Pulmonary artery endothelial cell (primary cell): ENCODE measurements at regions not wholly inside any gene's neighbourhood (a gene's known extent, or its start where the extent isn't known, plus 50 kb on each side); places are given as distances from the start of the nearest gene placed in this dataset.
"Not testable (repeated sequence)": the region's sequence is repeated elsewhere in the genome, so short reads cannot be mapped to it uniquely, and the experiment has no call there.

ENCODE experiments used
- DNase-seq: peaks from one replicate; pipeline ENCODE4 v3.0.0-alpha.2; 2011; ENCODE audit warnings: low read depth, low spot score

DNA sequence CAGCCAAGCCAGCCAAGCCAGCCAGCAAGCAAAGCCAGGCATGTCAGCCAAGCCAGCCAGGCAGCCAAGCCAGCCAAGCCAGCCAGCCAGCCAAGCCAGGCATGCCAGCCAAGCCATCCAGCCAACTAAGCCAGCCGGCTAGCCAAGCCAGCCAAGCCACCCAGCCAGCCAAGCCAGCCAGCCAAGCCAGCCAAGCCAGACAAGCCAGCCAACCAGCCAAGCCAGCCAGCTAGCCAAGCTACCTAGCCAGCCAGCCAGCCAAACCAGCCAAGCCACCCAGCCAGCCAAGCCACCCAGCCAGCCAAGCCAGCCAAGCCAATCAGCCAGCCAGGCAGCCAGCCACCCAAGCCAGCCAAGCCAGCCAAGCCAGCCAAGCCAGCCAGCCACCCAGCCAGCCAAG lies 1600.5 kb downstream of the RPIA start:
- not testable (repeated sequence) for DNase-seq

DNA sequence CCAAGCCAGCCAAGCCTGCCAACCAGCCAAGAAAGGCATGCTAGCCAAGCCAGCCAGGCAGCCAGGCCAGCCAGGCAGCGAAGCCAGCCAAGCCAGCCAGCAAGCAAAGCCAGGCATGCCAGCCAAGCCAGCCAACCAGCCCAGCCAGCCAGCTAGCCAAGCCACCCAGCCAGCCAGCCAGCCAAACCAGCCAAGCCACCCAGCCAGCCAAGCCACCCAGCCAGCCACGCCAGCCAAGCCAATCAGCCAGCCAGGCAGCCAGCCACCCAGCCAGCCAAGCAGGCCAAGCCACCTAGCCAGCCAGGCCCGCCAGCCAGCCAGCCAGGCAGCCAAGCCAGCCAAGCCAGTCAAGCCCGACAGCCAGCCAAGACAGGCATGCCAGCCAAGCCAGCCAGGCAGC lies 1601.0 kb downstream of the RPIA start:
- not testable (repeated sequence) for DNase-seq

DNA sequence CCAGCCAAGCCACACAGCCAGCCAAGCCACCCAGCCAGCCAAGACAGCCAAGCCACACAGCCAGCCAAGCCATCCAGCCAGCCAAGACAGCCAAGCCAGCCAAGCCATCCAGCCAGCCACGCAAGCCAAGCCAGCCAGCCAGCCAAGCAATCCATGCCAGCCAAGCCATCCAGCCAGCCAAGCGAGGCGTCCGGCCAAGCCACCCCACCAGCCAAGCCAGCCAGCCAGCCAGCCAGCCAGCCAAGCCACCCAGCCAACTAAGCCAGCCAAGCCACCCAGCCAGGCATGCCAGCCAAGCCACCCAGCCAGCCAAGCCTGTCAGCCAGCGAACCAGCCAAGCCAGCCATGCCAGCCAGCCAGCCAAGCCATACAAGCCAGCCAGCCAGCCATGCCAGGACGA lies 1601.8 kb downstream of the RPIA start:
- DNase-seq, result not testable (repeated sequence)

DNA sequence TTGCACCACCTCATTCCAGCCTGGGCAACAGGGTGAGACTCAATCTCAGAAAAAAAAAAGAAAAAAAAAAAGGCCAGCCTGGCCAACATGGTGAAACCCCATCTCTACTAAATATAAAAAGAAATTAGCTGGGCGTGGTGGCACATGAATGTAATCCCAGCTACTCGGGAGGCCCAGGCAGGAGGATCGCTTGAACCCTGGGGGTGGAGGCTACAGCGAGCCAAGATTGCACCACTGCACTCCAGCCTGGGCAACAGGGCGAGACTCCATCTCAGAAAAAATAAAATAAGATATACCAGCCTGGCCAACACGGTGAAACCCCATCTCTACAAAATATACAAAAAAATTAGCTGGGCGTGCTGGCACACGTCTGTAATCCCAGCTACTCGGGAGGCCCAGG lies 1602.3 kb downstream of the RPIA start:
- DNase-seq, result not testable (repeated sequence)

DNA sequence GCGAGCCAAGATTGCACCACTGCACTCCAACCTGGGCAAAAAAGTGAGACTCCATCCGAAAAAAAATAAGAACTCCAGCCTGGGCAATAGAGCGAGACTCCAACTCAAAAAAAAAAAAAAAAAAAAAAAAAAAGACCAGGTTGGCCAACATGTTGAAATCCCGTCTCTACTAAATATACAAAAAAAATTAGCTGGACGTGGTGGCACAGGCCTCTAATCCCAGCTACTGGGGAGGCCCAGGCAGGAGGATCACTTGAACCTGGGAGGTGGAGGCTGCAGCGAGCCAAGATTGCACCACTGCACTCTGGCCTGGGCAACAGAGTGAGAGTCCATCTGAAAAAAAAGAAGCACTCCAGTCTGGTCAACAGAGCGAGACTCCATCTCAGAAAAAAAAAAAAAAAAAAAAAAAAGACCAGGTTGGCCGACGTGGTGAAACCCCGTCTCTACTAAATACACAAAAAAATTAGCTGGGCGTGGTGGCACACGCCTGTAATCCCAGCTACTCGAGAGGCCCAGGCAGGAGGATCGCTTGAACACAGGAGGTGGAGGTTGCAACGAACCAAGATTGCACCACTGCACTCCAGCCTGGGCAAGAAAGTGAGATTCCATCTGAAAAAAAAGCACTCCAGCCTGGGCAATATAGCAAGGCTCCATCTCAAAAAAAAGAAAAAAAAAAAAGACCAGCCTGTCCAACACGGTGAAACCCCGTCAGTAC lies 1603.7 kb downstream of the RPIA start:
- DNase-seq, result not testable (repeated sequence)

DNA sequence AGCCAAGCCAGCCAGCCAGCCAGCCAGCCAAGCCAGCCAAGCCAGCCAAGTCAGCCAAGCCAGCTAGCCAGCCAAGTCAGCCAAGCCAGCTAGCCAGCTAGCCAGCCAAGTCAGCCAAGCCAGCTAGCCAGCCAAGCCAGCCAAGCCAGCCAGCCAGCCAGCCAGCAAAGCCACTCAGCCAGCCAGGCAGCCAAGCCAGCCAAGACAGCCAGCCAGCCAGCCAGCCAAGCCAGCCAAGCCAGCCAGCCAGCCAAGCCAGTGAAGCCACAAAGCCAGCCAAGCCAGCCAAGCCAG lies 1605.0 kb downstream of the RPIA start:
- DNase-seq, result not testable (repeated sequence)

DNA sequence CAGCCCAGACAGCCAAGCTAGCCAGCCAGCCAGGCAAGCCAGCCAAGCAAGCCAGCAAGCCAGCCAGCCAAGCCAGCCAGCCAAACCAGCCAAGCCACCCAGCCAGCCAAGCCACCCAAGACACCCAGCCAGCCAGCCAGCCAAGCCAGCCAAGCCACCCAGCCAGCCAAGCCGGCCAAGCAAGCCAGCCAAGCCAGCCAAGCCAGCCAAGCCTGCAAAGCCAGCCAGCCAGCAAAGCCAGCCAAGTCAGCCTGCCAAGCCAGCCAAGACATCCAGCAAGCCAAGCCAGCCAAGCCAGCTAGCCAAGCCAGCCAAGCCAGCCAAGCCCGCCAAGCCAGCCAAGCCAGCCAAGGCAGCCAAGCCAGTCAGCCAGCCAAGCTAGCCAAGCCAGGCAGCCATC lies 1606.2 kb downstream of the RPIA start:
- DNase-seq, result not testable (repeated sequence)

DNA sequence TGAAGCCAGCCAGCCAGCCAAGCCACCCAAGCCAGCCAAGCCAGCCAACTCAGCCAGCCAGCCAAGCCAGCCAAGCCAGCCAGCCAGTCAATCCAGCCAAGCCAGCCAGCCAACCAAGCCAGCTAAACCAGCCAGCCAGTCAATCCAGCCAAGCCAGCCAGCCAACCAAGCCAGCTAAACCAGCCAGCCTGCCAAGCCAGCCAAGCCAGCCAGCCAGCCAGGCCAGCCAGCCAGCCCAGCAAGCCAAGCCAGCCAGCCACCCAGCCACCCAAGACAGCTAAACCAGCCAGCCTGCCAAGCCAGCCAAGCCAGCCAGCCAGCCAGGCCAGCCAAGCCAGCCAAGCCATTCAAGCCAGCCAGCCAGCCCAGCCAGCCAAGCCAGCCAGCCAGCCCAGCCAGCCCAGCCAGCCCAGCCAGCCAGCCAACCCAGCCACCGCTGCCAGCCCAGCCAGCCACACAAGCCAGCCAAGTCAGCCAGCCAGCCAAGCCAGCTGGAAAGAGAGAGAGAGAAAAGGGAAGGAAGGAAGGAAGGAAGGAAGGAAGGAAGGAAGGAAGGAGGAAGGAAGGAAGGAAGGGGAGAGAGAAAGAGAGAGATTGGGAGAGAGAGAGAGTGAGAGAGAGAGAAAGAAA lies 1606.8 kb downstream of the RPIA start:
- not testable (repeated sequence) for DNase-seq

DNA sequence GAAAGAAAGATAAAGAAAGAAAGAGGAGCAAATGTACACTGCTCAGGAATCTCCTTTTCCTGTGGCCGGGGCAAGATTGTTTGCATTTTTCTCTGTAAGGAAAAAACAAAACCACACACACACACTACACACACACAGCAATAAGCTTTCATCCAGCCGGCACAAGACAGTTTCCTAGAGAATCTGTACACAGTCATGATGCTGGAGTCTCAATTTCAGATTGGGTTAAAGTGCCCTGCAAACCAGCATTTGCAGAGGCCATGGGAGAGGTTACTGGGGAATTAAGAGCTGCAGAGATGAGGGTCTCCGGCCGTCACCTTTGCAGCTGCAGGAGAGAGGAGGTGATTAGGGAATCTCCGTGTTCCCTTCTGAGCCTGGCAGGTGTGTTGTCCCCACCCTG lies 1607.5 kb downstream of the RPIA start:
- not testable (repeated sequence) for DNase-seq

DNA sequence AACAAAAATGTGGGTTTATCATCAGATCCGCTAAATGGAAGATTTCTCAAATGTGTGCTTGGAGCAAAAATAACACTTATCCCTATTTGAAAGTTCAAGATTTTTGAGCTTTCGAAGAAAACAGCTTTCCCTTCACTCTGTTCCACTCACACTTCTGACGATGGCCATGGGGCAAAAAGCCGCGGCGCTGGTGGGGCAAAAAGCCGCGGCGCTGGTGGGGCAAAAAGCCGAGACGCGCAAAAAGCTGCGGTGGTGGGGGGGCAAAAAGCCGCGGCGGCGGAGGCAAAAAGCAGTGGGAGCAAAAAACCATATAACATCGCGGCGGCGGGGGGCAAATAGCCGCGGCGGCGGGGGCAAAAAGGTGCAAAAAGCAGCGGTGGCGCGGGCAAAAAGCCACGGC lies 1631.5 kb downstream of the RPIA start:
- not testable (repeated sequence) for DNase-seq

DNA sequence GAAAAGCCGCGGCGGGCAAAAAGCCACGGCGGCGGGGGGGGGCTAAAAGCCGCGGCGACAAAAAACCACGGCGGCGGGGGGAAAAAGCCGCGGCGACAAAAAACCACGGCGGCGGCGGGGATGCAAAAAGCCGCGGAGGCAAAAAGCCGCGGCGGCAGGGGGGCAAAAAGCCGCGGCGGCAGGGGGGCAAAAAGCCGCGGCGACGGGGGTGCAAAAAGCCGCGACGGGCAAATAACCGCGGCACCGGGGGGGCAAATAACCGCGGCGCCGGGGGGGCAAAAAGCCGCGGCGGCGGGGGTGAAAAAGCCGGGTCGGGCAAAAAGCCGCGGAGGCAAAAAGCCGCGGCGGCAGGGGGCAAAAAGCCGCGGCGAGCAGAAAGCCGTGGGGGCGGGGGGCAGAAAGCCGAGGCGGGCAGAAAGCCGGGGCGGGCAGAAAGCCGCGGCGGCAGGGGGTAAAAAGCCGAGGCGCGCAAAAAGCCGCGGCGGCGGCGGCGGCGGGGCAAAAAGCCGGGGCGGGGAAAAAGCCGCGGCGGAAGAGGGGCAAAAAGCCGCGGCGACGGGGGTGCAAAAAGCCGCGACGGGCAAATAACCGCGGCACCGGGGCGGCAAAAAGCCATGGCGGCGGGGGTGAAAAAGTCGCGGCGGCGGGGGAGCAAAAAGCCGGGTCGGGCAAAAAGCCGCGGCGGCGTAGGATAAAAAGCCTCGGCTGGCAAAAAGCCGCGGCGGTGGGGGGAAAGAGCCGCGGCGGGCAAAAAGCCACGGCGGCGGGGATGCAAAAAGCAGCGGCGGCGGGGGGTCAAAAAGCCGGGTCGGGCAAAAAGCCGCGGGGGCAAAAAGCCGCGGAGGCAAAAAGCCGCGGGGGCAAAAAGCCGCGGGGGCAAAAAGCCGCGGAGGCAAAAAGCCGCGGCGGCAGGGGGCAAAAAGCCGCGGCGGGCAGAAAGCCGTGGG lies 1632.4 kb downstream of the RPIA start:
- DNase-seq, result not testable (repeated sequence)

DNA sequence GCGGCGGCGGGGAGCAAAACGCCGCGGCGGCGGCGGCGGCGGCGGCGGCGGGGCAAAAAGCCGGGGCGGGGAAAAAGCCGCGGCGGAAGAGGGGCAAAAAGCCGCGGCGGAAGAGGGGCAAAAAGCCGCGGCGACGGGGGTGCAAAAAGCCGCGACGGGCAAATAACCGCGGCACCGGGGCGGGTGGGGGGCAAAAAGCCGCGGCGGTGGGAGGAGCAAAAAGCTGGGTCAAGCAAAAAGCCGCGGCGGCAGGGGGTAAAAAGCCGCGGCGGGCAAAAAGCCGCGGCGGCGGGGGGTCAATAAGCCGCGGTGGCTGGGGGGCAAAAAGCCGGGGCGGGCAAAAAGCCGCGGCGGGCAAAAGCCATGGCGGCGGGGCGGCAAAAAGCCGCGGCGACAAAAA lies 1633.2 kb downstream of the RPIA start:
- not testable (repeated sequence) for DNase-seq

DNA sequence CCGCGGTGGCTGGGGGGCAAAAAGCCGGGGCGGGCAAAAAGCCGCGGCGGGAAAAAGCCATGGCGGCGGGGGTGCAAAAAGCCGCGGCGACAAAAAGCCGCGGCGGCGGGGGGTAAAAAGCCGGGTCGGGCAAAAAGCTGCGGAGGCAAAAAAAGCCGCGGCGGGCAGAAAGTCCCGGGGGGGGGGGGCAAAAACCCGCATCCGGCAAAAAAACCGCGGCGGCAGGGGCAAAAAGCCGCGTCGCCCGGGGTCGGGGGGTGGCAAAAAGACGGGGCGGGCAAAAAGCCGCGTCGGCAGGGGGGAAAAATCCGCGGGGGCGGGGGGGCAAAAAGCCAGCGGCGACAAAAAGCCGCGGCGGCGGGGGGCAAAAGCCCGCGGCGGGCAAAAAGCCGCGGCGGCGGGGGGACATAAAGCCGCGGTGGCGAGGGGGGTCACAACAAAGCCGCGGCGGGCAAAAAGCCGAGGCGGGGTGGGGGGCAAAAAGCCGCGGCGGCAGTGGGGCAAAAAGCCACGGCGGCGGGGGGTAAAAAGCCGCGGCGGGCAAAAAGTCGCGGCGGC lies 1634.4 kb downstream of the RPIA start:
- DNase-seq, result not testable (repeated sequence)

DNA sequence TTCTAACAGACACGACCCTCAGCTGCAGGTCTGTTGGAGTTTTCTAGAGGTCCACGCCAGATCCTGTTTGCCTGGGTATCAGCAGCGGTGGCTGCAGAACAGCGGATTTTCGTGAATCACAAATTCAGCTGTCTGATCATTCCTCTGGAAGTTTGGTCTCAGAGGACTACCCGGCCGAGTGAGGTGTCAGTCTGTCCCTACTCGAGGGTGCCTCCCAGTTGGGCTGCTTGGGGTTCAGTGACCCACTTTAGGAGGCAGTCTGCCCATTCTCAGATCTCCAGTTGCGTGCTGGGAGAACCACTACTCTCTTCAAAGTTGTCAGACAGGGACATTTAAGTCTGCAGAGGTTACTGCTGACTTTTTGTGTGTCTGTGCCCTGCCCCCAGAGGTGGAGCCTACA lies 1664.1 kb downstream of the RPIA start:
- not testable (repeated sequence) for DNase-seq

DNA sequence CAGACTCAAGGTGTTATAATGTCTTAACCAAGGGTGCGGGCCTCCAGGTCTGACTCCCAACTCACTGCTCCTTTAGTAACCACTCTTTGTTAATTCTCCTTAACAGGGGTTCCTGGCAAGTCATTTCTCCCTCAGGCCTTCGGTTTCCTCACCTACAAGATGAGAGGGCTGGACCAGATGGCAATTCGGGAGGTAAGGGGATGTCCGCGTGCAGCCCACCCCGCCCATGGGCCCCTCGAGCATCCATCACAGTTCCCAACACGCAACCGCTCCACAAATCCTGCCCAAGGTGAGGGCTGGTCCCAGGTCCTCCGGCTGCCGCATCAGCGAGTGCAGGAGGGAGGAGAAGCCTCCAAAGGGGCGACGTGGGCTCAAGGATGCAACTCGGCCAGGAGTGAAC lies 1667.9 kb downstream of the RPIA start:
- DNase-seq, result not testable (repeated sequence)

DNA sequence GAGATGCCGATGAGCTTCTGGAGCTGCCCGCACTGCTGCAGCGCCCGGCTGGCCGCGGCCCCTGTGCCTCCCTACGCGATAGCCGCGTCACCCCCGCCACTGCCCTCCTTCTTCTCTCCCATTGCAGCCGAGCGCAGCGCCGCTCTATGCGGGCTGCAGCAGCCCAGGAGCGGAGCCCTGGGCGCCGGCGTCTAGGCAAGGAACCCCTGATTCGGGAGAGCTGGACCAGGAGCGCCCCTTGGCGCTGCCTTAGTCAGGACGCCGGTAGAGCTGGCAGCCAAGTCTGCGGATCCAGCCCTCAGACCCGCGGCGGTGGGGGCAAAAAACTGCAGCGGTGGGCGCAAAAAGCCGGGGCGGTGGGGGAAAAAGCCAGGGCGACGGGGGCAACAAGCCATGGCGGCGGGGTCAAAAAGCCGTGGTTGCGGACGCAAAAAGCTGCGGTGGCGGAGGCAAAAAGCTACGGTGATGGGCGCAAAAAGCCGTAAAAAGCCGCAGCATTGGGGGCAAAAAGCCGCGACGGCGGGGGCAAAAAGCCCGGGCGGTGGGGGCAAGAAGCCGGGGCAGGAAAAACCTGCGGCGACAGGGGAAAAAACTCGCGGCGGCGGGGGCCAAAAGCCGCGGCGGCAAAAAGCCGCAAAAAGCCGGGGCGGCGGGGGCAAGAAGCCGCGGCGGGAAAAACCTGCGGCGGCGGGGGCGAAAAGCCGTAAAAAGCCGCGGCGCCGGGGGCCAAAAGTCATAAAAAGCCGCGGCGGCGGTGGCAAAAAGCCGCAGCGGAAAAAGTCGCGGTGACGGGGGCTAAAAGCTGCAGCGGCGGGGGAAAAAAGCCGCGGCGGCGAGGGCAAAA lies 1668.6 kb downstream of the RPIA start:
- DNase-seq, result not testable (repeated sequence)

DNA sequence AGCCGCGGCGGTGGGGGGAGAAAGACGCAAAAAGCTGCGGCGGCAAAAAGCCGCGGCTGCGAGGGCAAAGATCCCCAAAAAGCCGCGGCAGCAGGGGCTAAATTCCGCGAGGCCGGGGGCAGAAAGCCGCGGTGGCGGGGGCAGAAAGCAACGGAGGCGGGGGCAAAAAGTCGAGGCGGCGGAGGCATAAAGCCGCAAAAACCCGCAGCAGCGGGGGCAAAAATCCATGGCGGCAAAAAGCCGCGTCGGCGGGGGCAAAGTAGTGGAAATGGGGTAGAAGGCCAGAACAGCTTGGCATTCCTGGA lies 1669.2 kb downstream of the RPIA start:
- DNase-seq, result not testable (repeated sequence)
